CD4-positive, alpha-beta T cell treated with Interleukin-17A for 1 hour (primary cell): ENCODE measurements at regions not wholly inside any gene's neighbourhood (a gene's known extent, or its start where the extent isn't known, plus 50 kb on each side); places are given as distances from the start of the nearest gene placed in this dataset.
"Not testable (repeated sequence)": the region's sequence is repeated elsewhere in the genome, so short reads cannot be mapped to it uniquely, and the experiment has no call there.

Source experiments
- DNase-seq: peaks from one replicate; pipeline ENCODE4 v3.0.0-alpha.2; 2020

DNA sequence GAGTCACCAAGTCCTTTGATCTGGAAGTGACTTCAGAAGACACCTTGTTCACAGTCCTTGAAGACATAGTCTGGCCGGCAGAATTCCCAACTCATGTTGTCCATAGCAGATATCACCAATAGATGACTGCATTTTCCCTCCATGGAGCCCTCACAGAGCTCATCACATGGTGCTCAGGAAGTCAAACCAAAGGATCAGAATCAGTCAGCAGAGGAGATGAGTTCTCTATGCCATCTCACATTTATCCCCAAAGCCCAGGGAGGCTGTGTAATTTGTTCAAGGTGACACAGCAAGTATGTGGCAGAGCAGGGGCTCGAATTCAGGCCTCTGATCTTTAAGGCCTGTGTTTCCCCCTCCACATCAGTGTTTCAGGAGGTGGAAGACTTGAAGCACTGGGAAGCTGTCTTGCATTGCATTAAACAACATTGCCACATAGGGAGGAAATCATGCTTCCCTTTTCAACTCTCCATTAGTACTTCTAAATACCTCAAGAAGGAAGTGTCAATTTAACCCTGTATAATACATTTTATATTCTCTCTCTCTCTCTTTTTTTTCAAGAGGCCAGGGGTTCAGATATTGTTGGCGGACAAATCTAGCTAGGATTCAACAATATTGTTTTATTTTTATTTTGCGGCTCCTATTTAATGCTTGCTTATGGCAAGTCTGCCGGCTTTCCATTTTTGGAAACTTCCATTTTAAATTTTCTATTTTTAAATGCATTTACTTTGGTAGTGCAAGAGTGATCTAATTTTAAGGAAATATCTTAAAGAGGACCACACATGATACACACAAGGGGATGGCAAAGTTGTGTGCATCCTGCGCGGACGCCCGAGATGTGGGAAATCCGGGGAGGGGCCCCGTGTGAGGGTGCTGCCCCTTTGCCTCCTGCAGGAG lies 61.9 kb downstream of the NPIPB5 start:
- not testable (repeated sequence) for DNase-seq

DNA sequence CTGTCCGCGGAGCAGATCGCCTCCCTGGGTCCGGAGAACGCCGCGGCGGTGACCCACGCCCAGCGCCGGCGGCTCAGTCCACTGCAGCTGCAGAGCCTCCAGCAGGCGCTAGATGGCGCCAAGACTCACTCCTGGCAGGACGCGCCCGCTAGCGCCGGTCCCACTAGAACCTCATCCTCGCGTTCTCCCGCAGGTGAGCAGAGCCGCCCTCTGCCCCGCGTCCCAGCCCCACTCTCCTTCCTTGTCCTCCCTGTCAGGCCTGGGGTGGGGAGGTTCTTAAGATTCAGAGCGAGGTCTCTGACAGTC lies 62.5 kb downstream of the NPIPB5 start:
- not testable (repeated sequence) for DNase-seq

DNA sequence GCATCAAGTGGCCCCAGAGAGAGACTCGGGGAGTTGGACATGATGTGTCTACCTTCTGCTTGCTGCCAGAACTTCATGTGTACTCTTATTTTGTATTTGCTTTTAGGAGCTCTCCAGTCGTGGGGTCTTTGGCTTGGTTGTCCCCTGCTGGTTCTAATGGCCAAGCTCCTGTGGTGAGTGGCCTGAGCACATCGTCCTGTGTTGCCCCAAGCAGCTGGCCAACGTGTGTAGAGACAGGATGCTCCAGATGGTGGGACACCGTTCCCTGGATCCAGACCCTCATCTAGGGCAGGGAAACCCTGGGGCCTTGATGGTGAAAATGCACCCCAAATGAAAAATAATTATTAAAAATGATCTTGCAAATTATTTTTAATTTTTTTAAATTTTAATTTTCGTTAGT lies 65.8 kb downstream of the NPIPB5 start:
- DNase-seq = not testable (repeated sequence)

DNA sequence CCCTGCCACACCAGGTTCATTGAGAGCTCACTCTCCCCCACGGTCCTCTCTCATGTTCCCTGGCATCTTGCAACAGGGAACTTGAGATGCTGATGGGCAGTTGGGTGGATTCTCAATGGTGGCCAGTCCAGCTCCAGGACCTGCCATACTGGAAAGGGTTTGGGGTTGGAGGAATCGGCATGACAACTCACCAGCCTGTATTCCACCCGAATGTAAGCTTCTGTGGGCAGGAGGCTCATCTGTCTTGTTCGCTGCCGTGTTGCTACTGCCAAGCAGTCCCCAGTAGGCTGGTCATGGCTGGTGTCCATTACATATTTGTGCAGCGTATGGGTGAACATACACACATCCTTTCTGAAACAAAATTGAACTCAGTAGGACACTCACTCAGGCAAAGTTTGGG lies 72.5 kb downstream of the NPIPB5 start:
- DNase-seq = not testable (repeated sequence)

DNA sequence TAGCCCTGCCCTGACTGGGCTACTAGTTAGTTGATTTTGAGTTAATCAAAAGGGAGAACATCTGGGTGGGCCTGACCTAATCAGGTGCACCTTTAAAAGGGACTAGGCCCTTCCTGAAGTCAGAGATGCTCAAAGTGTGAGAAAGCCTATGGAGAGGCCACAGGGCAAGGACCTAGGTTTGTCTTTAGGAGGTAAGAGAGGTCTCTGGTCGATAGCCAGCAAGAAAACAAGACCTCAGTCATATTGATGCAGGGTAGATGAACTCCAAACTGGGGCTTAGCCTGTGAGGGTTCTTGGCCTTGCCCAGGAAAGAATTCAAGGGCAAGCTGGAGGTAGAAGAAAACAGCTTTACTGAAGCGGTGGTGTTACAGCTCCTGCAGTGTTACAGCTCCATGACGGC lies 73.8 kb downstream of the NPIPB5 start:
- not testable (repeated sequence) for DNase-seq

DNA sequence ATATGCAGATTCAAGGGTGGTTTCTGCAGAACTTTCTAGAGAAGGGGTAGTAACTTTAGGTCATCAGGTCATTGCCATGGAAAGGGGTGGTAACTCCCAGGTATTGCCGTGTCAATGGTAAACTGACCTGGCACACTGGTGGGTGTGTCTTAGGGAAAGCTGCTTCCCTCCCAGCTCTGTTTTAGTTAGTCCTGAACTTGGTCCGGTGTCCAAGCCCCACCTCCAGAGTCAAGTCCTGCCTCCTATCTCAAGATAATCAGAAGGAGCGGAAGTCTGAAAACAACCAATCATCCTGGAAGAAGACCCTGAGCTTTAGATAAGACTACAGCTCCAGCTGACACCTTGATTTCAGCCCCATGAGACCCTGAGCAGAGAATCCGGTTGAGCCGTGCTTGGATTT lies 74.2 kb downstream of the NPIPB5 start:
- not testable (repeated sequence) for DNase-seq

DNA sequence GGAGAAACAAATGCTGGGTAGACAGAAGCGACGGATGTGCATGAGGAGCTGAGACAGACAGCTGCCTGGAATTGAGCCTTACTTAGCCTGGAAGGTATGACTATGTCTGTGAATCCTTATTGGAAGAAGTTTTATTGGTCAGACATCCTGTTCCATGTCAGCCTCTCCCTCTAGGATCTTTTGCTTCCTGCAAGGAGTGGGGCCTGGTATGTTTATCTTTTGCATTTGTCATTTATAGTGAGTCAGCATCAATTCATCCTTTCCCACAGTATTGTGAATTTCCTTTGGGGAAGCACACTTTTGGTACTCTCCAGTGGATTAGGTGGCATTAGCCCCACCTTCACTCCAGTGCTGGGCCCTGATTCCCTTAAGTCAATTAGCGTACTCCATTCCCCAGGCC lies 74.7 kb downstream of the NPIPB5 start:
- not testable (repeated sequence) for DNase-seq

DNA sequence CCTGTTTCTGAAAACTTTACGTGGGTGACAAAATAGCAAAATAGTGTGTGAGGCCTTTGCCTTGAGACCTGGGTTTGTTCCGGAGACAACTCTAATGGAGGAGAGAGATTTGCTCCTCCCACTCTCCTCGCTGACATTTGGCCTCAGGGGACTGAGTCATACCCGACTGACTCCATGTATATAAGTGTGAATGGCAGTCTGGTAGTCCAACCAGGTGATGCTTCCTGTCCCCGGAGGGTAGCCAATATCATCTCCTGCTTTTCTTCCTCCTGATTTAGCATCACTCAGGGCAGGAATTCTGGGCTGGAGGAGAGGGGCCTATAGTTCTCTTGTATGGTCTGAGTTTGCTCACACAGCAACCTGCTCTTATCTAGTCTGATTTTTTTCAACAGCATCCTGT lies 76.0 kb downstream of the NPIPB5 start:
- not testable (repeated sequence) for DNase-seq

DNA sequence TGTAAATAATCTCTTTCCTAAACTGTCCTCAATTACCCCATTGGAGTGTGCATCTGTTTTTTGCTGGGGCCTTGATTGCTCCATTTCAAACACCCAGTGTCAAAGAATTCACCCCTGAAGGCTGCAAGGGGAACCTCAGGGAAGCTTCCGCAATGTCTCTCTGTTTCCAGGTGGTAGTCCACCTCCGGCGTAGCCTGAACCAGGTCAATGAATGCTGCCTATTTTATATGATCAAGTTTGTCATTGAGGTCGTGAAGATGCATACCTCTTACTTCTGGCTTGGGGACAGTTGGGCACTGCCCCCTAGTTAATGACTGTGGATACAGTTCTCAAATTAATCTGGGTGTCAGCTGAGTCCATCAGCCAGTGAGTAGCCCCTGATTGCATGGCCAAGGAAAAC lies 79.1 kb downstream of the NPIPB5 start:
- DNase-seq = not testable (repeated sequence)

DNA sequence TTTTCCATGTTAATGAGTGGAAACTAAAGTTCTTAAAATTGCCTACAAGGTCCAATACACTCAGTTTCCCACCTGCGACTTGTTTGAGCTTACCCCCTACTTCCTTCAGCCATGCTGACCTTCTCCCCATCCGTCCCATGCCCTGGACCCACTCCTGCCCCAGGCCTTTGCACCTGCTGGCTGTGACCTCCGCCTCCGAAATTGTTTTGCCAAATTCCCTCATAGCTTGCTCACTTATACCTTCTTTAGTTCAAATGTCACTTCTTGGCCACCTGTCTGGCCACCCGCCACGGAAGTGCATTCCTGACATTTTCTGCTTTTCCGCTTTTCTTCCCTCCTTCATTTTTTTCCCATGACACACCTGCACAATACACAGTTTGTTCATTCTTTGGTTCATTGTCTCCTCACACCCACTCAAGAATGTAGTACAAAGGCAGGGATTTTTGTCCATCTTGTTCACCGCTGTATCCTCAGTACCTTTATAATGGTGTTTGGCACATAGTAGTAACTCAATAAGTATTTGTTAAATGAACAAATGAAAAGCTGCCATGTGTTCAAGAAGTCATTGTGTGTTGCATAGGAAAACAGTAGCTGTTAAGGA lies 85.9 kb downstream of the NPIPB5 start:
- not testable (repeated sequence) for DNase-seq

DNA sequence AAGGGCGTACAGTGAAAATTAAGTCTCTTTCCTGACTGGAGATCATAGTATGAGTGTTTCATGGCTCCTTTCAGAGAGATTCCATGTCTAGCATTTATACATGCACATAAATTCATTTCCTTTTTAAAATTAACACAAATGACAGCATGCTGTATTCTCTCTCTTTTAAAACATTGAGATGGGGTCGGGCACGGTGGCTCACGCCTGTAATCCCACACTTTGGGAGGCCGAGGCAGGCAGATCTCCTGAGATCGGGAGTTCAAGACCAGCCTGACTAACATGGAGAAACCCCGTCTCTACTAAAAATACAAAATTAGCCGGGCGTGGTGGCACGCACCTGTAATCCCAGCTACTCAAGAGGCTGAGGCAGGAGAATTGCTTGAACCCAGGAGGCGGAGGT lies 93.1 kb downstream of the NPIPB5 start:
- DNase-seq = not testable (repeated sequence)

DNA sequence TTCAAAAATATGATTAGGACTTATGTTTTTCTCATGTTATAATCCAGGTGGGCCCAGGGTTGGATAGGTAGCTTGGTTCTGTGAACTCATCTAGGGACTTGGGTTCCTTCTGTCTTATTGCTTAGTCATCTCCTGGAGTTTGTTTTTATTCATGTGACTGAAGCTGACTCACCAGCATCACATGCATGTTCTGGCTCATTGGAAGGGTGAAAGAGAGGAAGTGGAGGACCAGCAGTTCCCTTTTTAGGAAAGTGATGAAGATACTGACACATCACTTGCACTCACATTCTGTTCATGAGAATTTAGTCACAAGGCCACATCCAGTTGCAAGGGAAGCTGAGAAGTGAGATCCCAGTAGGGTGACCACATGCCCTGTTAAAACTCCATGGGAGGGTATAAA lies 95.9 kb downstream of the NPIPB5 start:
- not testable (repeated sequence) for DNase-seq

DNA sequence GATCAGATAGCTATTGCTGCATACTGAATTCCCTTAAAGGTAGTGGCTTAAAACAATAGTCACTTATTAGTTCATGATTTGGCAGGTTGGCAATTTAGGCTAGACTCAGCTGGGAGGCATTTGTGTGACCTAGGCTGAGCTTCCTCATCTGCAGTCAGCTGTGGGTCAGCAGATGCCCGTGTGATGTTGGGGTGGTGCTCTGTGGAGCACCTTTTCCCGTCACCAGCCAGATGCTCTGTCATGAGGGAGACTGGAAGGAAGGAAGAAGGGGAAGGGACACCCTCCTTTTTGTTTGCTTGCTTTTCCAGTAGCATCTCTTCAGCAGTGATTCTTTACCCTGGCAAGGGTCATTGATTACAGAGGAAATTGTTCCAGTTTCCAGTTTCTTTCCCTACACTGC lies 99.1 kb downstream of the NPIPB5 start:
- DNase-seq = not testable (repeated sequence)

DNA sequence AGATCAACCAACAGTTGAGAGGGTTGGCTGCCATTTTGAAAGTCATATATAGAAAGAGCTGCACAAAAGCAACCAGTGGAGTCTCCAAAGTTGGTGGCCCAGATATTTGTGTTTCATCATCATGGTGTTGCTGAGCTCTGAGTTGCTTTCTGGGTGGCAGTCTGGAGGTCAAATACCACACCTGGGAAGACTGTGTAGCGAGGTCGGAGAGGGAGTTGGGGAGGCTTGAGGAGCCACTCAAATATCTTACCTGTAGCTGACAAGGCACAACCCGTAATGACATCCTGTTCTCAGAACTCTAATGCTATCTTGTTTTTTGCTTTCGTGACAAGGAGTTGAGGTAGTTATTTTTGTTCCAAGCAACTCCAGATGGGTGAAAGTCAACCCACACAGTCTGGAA lies 100.4 kb downstream of the NPIPB5 start:
- not testable (repeated sequence) for DNase-seq

DNA sequence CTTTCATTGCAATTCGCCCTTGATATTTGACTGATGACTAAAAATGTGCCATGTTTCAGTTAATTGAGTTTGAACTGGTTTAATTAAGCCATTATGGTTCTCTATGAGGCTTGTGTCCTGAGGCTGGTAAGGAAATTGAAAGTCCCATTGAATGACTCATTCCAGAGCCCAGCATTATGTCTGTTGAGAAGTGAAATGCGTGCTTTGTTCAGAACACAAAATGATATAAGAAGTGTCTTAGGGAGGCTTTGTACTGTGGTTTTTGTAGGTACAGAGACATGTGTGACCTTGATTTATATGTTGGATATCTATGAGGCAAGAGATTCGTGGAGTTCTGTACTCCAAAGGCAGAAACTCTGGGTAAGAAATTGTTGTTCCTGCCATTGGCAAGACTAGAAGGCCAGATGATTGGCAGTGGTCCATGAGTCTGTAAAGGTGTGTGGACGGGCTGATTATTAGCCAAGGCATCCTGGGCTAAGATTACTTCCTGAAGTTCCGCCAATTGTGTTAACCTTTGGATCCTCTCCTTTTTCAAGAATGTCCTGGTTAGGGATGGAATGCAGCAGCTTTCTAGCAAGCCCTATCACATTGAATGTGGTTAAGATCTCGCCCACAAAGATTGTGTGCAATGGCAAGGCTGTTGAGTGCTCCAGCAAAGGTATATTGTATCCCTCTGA lies 103.7 kb downstream of the NPIPB5 start:
- DNase-seq = no peak

DNA sequence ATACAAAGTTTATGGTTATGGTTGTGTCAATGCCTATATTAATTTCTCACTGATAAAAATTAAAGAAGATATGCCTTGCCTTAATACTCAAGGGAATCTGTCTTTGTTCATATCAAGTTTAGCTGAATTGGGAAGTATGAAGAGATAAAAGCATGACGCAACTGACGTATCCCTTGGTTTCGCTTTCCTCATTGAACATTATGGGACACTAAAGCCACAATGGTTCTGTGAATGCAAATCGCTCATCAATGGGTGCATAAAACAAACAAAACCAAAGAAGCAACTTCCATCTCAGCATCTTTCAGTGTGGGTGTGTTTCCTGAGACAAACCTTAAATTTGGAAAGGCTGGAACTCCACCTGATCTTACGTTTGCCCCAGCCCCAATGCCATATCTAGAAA lies 108.2 kb downstream of the NPIPB5 start:
- no peak for DNase-seq

DNA sequence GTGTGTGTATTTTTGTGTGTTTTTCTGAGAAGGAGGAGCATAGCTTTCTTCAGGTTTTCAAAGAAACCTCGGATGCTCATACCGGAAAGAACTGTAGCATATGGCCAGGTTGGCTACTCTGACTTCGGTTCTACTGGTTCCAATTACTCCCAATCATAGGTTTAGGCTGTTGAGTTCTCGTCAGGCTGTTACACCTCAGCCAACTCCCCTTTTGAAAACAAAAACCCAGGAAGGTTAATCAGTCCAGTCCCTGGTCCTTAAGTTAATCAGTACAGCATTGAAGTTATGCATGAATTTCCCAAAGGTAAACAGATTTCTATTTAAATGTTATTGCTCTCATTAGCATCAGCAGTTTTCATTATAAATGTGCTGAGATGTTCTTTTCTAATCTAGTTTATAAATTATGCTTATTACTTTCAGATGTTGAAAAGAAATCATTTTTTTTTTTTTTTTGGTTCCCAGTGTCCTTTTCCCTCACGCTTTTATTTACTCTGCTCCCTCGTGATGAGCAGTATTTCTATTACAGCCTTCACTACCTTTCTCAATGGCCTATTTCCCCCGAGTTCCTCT lies 111.0 kb downstream of the NPIPB5 start:
- DNase-seq = no peak

DNA sequence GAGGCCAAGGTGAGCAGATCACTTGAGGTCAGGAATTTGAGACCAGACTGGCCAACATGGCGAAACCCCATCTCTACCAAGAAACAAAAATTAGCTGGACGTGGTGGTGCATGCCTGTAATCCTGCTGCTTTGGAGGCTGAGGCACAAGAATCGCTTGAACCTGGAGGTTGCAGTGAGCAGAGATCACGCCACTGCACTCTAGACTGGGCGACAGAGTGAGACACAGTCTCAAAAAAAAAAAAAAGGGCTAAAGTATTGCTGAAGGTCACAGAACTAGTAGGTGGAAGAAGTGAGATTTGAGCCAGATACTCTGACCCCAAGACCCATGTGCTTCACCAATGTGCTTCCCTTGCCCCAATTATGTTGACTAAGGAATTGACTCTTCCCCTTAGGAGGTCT lies 112.0 kb downstream of the NPIPB5 start:
- no peak for DNase-seq

DNA sequence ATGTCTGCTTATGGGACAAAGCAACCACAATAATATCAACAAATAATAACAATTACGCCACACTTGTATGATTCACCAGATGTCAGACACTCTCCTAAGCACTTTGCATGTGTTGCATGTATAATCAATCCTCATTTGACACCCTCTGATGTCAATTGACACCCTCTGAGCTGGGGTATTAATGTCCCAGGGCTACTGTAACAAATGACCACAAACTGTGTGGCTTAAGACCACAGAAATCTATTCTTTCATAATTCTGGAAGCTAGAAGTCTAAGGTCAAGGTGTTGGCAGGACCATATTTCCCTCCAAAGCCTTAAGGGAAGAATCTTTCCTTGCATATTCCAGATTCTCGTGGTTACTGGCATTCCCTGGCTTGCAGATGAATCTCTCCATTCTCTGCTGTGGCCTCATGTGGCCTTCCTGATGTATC lies 112.7 kb downstream of the NPIPB5 start:
- no peak for DNase-seq

DNA sequence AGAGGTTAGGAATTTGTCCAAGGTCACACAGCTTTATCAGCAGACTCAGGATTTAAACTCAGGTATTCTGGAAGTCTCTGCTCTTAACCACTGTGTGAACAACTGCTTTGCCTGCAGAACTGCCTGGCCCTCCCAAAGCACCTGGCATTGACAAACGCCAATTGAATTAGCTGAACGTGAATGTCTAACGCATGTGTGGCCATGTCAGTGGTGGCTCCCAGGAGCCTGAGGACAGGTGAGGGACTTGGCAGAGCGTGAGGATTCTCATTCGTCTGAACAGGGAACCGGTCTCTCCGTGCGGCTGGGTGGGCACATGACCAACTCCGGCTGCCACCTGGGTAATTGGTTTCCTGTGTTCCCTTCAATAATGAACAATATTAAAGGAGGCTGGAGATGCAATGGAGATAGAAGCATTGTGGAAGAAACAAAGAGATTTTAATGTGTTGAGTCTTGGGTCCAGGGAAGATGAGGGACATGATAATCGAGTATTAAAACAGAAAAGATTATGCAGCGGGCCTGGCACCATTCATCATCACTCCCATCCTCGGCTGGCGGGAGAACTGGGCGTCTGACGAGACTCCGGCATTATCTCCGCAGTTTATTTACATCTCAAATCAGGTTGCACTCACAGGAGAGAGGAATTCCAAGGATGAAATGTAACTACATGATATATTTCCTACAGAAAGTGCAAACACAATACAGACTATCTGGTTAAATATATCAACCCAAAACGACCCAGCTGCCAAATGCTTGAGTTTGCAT lies 113.5 kb downstream of the NPIPB5 start:
- DNase-seq = no peak

DNA sequence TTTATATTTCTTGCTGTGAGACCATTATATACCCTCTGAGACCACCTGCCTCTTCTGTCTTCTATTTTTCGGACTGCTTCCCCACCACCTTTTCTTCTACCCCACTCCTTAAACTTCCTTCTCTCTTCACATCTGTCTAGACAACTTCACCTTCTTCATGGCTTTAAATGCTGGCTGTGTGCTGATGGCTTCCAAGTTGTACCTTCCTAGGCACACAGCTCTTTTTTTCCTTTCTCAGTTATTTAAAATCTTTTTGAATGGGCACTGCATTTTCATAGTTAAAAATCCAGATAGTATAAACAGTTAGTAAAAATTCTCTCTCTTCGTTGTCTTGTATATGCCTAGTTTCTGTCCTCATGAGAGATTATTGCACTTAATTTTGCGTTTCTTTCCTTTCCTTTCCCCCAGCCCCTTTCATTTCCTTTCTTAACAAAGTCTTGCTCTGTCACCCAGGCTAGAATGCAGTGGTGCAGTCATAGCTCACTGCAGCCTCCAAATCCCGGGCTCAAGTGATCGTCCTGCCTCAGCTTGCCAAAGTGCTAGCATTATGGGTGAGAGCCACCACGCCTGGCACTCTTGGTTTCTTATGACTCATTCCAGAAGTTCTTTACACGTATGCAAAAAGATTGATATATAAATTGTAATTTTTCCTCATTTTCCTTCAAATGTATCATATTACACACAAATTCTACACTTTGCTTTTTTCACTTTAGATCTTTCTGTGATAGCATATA lies 114.3 kb downstream of the NPIPB5 start:
- no peak for DNase-seq

DNA sequence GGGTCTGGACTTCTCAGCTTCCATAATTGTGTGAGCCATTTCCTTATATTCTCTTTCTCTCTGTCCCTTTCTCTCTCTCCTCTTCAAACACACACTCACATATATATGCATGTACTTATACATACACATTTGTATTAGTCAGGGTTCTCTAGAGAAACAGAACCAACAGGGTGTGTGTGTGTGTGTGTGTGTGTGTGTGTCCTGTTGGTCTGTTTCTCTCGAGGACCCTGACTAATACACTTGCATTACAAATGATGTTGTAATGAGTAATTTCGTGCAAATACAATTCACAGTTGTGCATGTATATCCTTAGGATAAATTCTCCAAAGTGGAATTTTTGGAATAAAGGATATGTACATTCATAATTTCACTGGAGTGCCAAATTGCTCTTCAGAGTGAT lies 115.3 kb downstream of the NPIPB5 start:
- no peak for DNase-seq
